GM20000 (cell line): ENCODE measurements at regions not wholly inside any gene's neighbourhood (a gene's known extent, or its start where the extent isn't known, plus 50 kb on each side); places are given as distances from the start of the nearest gene placed in this dataset.

Experiments used
- DNase-seq: peaks from one replicate; pipeline ENCODE4 v3.0.0; 2012; ENCODE audit warnings: low spot score
- CTCF ChIP-seq: IDR thresholded peaks from 2 replicates; pipeline ENCODE4 v1.5.1; 2012; ENCODE audit warnings: mild to moderate bottlenecking, control low read depth; ENCODE audit errors: extremely low read depth, missing control alignments

GRCh38 chr17:79315358-79316105, 240.9 kb downstream of the ENGASE start:
- DNase-seq: no peak
- TF ChIP-seq CTCF: no peak

- TF ChIP-seq CTCF: no peak
- no peak for DNase-seq
Observed at GRCh38 chr17:79314617-79315357, 240.2 kb downstream of the ENGASE start.

- TF ChIP-seq CTCF: no peak
- no peak for DNase-seq
Observed at GRCh38 chr17:79311373-79311772, 236.7 kb downstream of the ENGASE start.

- no peak for DNase-seq
- no peak for TF ChIP-seq CTCF
Observed at GRCh38 chr17:79306424-79307318, 232.0 kb downstream of the ENGASE start.

GRCh38 chr17:79305768-79306423, 231.3 kb downstream of the ENGASE start:
- TF ChIP-seq CTCF: no peak
- no peak for DNase-seq

GRCh38 chr17:79305376-79305767, 230.7 kb downstream of the ENGASE start:
- no peak for TF ChIP-seq CTCF
- no peak for DNase-seq

GRCh38 chr17:79304884-79305283, 230.3 kb downstream of the ENGASE start:
- no peak for DNase-seq
- no peak for TF ChIP-seq CTCF
